ENCODE measurements at regions not wholly inside any gene's neighbourhood (a gene's known extent, or its start where the extent isn't known, plus 50 kb on each side); places are given as distances from the start of the nearest gene placed in this dataset.

GRCh38 chr13:85377783-85378182 is 421.4 kb downstream of the SLITRK6 start:
- no peak for TF ChIP-seq POLR2AphosphoS5 (IDR thresholded peaks at IDR 0.05; ENCODE audit: low read depth, low read length)
- no peak for TF ChIP-seq POLR2A (IDR thresholded peaks at IDR 0.05; ENCODE audit: low read depth, low read length)
- TF ChIP-seq SPI1 (IDR thresholded peaks at IDR 0.05; ENCODE audit: low read depth, low read length) = no peak
- no peak for TF ChIP-seq TAF1 (IDR thresholded peaks at IDR 0.05; ENCODE audit: low read depth, low read length)
- no peak for TF ChIP-seq POU2F2 (IDR thresholded peaks at IDR 0.05; ENCODE audit: low read depth, low read length)
- no peak for TF ChIP-seq PAX5 (IDR thresholded peaks at IDR 0.05; ENCODE audit: insufficient read depth, low read length, severe bottlenecking)

All from GM12891 (cell line).